ENCODE measurements at regions not wholly inside any gene's neighbourhood (a gene's known extent, or its start where the extent isn't known, plus 50 kb on each side); places are given as distances from the start of the nearest gene placed in this dataset.
"Not testable (repeated sequence)": the region's sequence is repeated elsewhere in the genome, so short reads cannot be mapped to it uniquely, and the experiment has no call there.

DNA sequence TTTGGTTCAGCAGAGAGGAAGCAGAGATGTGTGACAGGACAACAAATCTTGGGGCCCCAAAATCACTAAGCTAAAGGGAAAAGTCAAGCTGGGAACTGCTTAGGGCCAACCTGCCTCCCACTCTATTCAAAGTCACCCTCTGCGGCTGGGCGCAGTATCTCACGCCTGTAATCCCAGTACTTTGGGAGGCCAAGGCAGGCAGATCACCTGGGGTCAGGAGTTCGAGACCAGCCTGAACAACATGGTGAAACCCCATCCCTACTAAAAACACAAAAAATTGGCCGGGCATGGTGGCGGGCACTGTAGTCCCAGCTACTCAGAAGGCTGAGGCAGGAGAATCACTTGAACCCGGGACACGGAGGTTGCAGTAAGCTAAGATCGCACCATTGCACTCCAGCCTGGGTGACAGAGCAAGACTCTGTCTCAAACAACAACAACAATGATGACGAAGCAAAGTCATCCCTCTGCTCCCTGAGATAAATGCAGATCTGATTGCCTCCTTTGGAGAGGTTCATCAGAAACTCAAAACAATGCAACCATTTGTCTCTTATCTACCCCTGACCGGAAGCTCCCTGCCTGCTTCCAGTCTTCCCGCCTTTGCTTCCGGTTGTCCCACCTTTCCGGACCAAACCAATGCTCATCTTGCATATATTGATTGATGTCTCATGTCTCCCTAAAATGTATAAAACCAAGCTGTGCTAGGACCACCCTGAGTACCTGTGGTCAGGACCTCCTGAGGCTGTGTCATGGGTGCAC, 136.4 kb upstream of the AFDN start:
- DNase-seq (ENCODE audit: low spot score), result not testable (repeated sequence)

- DNase-seq (ENCODE audit: low spot score), result no peak
Observed at GRCh38 chr6:167690931-167691330, 135.8 kb upstream of the AFDN start.

DNA sequence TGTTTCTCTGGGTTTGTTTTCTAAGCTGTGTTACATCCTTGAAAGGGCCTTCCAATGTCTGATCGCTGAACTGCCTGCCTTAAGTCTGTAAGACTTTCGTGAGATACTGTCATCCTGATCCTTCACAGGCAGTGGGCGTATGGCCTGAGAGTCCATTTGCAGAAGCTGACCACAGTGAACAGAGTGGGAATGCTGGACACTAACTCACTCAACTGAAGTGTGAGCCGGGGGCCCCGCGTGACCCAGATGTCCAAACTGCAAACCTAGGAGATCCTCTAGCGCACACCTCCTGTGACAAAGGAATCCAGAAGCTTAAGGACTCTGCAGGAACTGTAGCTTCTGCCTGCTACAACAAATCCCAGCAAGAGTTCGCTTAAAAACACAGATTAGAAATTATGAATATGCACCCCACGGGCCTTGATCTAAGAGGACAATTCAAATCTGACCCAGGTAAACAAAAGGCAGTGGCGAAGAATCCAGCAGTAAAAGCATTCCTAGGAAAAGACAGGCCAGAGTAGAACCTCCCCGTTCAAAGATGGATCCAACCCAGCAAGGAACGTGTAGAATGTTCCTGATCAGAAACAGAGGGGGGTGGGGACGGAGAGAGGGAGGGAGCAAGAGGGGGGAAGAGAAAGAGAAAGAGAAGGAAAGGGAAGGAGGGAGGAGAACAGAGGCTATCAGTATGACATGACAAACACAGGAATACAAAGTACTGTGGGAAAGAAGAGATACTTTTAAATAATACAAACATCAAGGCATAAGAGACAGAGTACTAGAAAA, 135.0 kb upstream of the AFDN start:
- no peak for DNase-seq (ENCODE audit: low spot score)

- not testable (repeated sequence) for DNase-seq (ENCODE audit: low spot score)
Observed at GRCh38 chr6:167693478-167693877, 133.2 kb upstream of the AFDN start.

DNA sequence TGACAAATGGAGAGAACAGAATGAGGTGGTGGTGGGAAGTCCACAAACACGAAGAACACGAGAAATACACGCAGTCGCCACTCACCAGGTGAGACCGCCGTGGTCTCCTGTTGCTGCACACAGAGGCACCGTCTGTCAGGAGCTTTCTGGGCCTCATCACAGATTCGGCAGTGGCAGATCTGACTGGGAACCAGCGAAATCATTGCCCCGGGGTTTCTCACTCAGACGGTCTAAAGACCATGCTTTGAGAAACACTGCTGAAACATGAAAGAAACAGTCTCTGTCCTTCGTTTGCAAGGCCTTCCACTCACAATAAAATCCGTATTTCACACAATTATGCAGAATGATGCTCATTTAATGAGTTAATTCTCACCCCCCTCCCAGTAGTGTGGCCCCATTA, 130.9 kb upstream of the AFDN start:
- no peak for DNase-seq (ENCODE audit: low spot score)

- DNase-seq (ENCODE audit: low spot score), result no peak
Observed at GRCh38 chr6:167696296-167696695, 130.4 kb upstream of the AFDN start.

DNA sequence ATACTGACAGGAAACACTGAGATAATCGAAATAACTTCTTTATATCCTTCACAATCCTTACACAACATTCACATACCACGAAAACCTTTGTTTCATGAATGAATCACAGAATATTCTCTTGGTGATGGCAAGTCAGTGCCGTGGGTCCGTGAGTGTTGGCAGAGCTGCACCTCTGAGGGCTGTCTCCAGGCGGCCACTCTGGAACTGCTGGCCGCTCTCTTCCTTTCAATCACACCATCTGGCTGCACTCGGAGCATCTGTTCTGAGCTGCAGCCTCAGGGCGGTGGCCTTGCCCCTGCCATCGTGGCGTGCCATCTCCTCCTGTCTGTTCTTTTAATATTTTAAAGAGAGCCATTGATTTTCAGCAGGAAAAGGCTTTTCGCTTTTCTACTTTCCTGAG, 129.4 kb upstream of the AFDN start:
- DNase-seq (ENCODE audit: low spot score), result no peak

GRCh38 chr6:167698540-167698939, 128.2 kb upstream of the AFDN start:
- no peak for DNase-seq (ENCODE audit: low spot score)

- DNase-seq (ENCODE audit: low spot score), result peak; percentile 95
Observed at GRCh38 chr6:167699141-167699931, 127.4 kb upstream of the AFDN start.

- no peak for DNase-seq (ENCODE audit: low spot score)
Observed at GRCh38 chr6:167700199-167700598, 126.5 kb upstream of the AFDN start.

- no peak for DNase-seq (ENCODE audit: low spot score)
Observed at GRCh38 chr6:167701010-167701409, 125.7 kb upstream of the AFDN start.

GRCh38 chr6:167702241-167702827, 124.4 kb upstream of the AFDN start:
- no peak for DNase-seq (ENCODE audit: low spot score)

DNA sequence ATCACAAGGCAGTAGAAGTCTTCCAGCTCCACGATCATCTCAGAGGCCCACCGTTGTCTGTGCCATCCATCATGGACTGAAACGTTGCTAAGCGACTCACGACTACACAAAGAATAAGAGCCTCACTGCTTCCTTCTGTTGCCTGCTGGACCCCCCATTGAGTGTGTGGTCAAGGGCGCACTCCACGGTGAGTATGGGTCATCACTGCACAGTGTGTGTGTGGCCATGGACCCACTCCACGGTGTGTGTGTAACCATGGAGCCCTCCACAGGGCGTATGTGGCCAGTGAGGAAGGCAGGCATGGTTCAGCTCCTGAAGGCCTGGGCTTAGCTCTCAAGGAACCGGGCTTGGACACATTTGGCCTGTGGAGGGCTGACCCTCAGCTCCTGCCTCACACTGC, 123.4 kb upstream of the AFDN start:
- no peak for DNase-seq (ENCODE audit: low spot score)

GRCh38 chr6:167703781-167704180, 122.9 kb upstream of the AFDN start:
- no peak for DNase-seq (ENCODE audit: low spot score)

- DNase-seq (ENCODE audit: low spot score), result no peak
Observed at GRCh38 chr6:167704396-167704901, 122.3 kb upstream of the AFDN start.

GRCh38 chr6:167705211-167705750, 121.4 kb upstream of the AFDN start:
- no peak for DNase-seq (ENCODE audit: low spot score)

DNA sequence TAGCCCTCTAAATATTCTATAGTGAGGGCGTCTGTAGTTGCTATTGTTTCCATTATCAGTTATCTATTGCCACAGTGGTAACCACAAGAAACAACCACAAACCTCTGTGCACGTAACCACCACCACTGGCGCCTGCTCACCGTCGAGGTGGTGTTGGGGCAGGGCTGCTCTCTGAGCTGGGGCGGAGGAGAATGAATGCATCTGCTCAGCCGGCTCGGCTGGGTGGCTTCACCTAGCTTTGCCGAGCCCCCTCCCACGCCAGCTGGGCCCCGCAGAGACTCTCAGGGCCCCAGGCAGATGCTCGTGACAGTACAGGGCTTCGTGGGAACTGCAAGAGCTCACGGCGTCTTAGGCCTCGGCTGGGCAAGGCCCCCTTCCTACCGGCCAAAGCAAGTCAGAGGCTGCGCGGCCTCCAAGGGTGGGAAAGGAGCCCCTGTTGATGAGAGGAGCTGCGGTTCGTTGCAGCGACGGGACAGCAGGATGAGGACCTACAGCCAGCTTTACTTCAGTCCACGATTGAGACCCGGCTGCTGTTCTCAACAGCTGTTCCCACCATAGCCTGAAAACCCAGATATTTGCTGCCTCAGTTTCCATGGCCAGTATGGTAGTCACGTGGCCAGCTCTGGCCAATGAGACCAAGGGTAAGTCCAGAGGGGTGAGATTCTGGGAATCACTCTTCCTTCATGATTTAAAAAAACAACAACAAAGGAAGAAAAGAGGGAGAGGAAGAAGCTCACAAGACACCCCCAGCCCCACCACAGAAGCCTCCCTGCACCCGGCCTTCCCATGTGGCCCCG, 120.2 kb upstream of the AFDN start:
- DNase-seq (ENCODE audit: low spot score), result no peak

DNA sequence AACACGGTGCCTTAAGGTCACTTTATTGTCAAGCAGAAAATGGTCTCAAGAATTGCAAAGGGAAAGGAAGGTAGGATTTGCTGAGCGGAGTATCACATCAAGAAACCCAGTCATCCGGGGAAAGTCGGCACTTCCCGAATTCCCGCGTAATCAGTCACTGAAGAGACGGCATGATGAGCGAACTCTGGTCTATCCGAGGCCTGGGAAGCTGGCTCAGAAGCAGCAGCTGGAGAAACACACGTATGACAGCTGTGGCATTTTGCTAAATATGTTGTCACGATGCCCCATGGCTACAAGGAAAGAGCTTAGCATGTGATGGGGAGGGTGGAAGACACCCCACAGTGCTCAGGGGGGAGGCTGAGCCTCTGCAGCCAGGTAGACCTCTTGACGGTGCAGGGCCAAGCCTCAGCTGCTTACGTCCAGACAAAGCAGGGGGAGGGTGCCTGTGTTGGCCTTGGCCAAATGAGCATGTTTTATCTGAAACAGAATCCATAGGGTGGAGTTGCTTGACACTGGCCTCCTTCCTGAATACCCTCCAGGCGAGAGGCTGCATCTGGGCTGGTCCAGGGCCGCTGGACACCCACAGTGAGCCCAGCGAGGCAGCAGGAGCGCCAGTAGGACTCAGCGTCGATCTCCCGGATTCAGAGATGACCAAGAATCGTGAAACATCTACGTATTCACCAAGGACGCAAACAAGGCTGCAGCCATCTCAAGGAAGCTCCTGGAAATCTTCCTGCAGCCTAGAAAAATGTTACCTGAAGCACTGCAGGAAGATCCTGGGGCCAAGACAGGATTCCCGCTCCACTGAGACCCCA, 118.8 kb upstream of the AFDN start:
- DNase-seq (ENCODE audit: low spot score), result no peak

GRCh38 chr6:167708501-167709094, 118.1 kb upstream of the AFDN start:
- DNase-seq (ENCODE audit: low spot score), result no peak

DNA sequence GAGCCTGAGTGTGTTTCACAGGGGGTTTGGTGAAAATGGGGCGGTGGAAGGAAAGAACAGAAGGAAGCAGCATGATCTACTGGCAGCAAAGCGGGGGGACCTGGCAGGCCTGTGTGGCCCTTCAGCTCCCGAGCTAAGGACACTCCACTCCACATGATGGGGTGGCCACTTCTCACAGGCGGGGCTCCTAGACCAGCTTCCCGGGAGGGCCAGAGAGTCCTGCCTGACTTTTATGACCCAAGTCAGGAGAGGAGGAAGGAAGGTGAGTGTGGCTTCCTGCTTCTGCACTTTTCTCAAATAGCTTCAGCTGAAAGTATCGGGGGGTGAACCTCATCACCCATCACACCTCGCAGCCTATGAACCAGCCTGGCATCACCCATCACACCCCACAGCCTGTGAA, 117.5 kb upstream of the AFDN start:
- DNase-seq (ENCODE audit: low spot score), result no peak
